Keratinocyte (primary cell): ENCODE measurements at regions not wholly inside any gene's neighbourhood (a gene's known extent, or its start where the extent isn't known, plus 50 kb on each side); places are given as distances from the start of the nearest gene placed in this dataset.

ENCODE experiments used
- DNase-seq: peaks from one replicate; pipeline ENCODE4 v3.0.0-alpha.2; 2011; ENCODE audit warnings: low read depth, missing footprints, low spot score
- FAIRE-seq: peaks from 2 replicates; lab custom pipeline; 2011; peaks lifted over from hg19 to GRCh38; lab: Jason Lieb, UNC
- H2AFZ ChIP-seq: 2 replicates; pipeline ENCODE4 v1.6.0; 2012; ENCODE audit warnings: low read length, control low read depth, inconsistent platforms; ENCODE audit not compliant: control insufficient read depth
- H3K27ac ChIP-seq: 2 replicates; pipeline ENCODE4 v1.5.1; 2011; ENCODE audit warnings: low read length; ENCODE audit not compliant: control insufficient read depth, insufficient read depth
- H3K27me3 ChIP-seq: 3 replicates; pipeline ENCODE4 v1.6.0; 2011; ENCODE audit warnings: low read length; ENCODE audit not compliant: control insufficient read depth, insufficient read depth; ENCODE audit errors: extremely low read depth
- H3K36me3 ChIP-seq, 2 experiments: 2 replicates in 1 of 2; 3 replicates in 1 of 2; pipeline ENCODE4 v1.5.1; 2011; ENCODE audit warnings: low read length in 2 of 2, mild to moderate bottlenecking in 1 of 2; ENCODE audit not compliant: control insufficient read depth in 2 of 2, insufficient read depth in 2 of 2; ENCODE audit errors: extremely low read depth in 1 of 2
- H3K4me1 ChIP-seq: 3 replicates; pipeline ENCODE4 v1.5.1; 2011; ENCODE audit warnings: low read length; ENCODE audit not compliant: control insufficient read depth, insufficient read depth; ENCODE audit errors: extremely low read depth
- H3K4me2 ChIP-seq: 3 replicates; pipeline ENCODE4 v1.6.0; 2011; ENCODE audit warnings: low read depth, low read length; ENCODE audit not compliant: control insufficient read depth, insufficient read depth; ENCODE audit errors: extremely low read depth
- H3K4me3 ChIP-seq, 3 experiments: fragments of 200-600 bp in 1 of 3; sonication (generic) in 1 of 3; 2 replicates in 2 of 3; 3 replicates in 1 of 3; pipeline ENCODE4 v1.5.1; 2011 to 2016; ENCODE audit warnings: low read length in 3 of 3, mild to moderate bottlenecking in 3 of 3, control low read depth in 2 of 3, inconsistent platforms in 1 of 3, low read depth in 1 of 3, mixed read lengths in 1 of 3, mixed run types in 1 of 3, moderate library complexity in 1 of 3; ENCODE audit not compliant: control insufficient read depth in 2 of 3, insufficient read depth in 2 of 3; ENCODE audit errors: extremely low read depth in 1 of 3
- H3K79me2 ChIP-seq: 2 replicates; pipeline ENCODE4 v1.6.0; 2012; ENCODE audit warnings: low read length; ENCODE audit not compliant: control insufficient read depth, insufficient read depth
- H3K9ac ChIP-seq: 3 replicates; pipeline ENCODE4 v1.6.0; 2011; ENCODE audit warnings: low read length; ENCODE audit not compliant: control insufficient read depth, insufficient read depth; ENCODE audit errors: extremely low read depth
- H3K9me1 ChIP-seq: 3 replicates; pipeline ENCODE4 v1.6.0; 2011; ENCODE audit warnings: low read length; ENCODE audit not compliant: control insufficient read depth, insufficient read depth; ENCODE audit errors: extremely low read depth
- H3K9me3 ChIP-seq: 2 replicates; pipeline ENCODE4 v1.5.1; 2012; ENCODE audit warnings: low read depth, low read length; ENCODE audit not compliant: control insufficient read depth
- H4K20me1 ChIP-seq: 3 replicates; pipeline ENCODE4 v1.6.0; 2011; ENCODE audit warnings: low read length; ENCODE audit not compliant: control insufficient read depth, insufficient read depth; ENCODE audit errors: extremely low read depth
- EZH2 ChIP-seq: IDR thresholded peaks from one replicate; pipeline ENCODE4 v1.6.1; 2012; ENCODE audit warnings: inconsistent platforms, mild to moderate bottlenecking, low read length, moderate library complexity
- dilution Hi-C: fragments of 300-500 bp; cut with MboI; formaldehyde crosslinking; loops from one replicate; pipeline ENCODE4 v1.7.0; 2020; ENCODE audit warnings: low sequenced_read_pairs; ENCODE audit not compliant: extremely low pct_ligation_motif_present
- TF ChIP-seq, protein P1 (sequence below), 3 experiments: IDR thresholded peaks in 1 of 3; conservative IDR thresholded peaks in 1 of 3; optimal IDR thresholded peaks in 1 of 3; 2 replicates in 2 of 3; 3 replicates in 1 of 3; pipeline versions ENCODE3 to v1.5.1; 2011; ENCODE audit warnings: low read length in 3 of 3, mild to moderate bottlenecking in 3 of 3, moderate library complexity in 2 of 3, control low read depth in 1 of 3, inconsistent platforms in 1 of 3; ENCODE audit not compliant: insufficient read depth in 2 of 3; ENCODE audit errors: extremely low read depth in 1 of 3

DNA sequence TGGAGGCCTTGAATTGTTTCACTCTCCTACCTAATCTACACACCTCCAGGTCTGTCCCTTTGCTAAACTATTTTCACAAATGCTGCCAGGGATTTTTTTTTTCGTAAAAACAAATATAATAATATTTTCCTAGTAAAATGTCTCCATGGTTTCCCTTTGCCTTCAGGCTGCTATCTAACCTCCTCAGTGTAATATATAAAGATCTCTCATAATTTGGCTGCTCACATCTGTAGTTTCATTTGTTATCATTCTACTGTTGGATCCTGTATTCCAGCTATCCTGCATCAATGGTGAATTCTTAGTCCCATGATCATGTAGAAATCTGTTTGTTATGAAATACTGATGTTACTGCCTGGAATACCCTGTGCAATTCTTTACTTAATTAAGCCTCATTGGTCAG lies 211.9 kb upstream of the CHRM2 start:
- no peak overlapping the region for H3K9ac ChIP-seq
- H3K4me3 ChIP-seq = no peak overlapping the region
- H3K36me3 ChIP-seq = no peaks in the 10 kb centered on the region
- dilution Hi-C loops = no loop called here
- H3K27me3 ChIP-seq = no peaks in the 10 kb centered on the region
- no peaks in the 10 kb centered on the region for H4K20me1 ChIP-seq
- H2AFZ ChIP-seq = no peak overlapping the region
- no peaks in the 10 kb centered on the region for H3K9me1 ChIP-seq
- FAIRE-seq (no peak), DNase-seq (no peak)
- no peak overlapping the region for H3K27ac ChIP-seq
- H3K4me2 ChIP-seq = no peak overlapping the region
- H3K4me1 ChIP-seq = no peaks in the 10 kb centered on the region
- TF ChIP-seq, protein P1, sequence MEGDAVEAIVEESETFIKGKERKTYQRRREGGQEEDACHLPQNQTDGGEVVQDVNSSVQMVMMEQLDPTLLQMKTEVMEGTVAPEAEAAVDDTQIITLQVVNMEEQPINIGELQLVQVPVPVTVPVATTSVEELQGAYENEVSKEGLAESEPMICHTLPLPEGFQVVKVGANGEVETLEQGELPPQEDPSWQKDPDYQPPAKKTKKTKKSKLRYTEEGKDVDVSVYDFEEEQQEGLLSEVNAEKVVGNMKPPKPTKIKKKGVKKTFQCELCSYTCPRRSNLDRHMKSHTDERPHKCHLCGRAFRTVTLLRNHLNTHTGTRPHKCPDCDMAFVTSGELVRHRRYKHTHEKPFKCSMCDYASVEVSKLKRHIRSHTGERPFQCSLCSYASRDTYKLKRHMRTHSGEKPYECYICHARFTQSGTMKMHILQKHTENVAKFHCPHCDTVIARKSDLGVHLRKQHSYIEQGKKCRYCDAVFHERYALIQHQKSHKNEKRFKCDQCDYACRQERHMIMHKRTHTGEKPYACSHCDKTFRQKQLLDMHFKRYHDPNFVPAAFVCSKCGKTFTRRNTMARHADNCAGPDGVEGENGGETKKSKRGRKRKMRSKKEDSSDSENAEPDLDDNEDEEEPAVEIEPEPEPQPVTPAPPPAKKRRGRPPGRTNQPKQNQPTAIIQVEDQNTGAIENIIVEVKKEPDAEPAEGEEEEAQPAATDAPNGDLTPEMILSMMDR (optimal IDR thresholded peaks at IDR 0.05 in 1 of 3, IDR thresholded peaks at IDR 0.05 in 1 of 3, conservative IDR thresholded peaks at IDR 0.05 in 1 of 3; ENCODE audit: extremely low read depth in 1 of 3, insufficient read depth in 2 of 3, low read length in 3 of 3) = no peak
- no peak for TF ChIP-seq EZH2
- H3K9me3 ChIP-seq = no peaks in the 10 kb centered on the region
- no peaks in the 10 kb centered on the region for H3K79me2 ChIP-seq

DNA sequence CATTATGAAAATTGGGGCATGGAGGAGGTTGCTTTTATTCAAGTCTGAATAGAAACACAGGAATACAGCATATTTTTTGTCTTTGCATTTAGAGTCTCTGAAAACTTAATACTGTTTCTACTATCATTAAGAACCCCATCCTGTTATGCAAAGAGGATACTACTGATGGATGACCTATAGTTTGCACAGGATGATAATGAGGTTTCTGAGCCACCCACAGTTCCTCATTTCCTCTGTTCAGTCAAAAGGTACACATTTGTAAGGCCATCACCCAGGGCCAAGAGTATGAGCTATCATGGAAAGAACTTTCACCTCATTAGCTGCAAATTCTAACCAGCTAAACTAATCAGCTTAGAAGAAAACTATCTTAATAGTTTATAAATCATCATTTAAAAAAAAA lies 213.0 kb upstream of the CHRM2 start:
- TF ChIP-seq, protein P1 (optimal IDR thresholded peaks at IDR 0.05 in 1 of 3, IDR thresholded peaks at IDR 0.05 in 1 of 3, conservative IDR thresholded peaks at IDR 0.05 in 1 of 3; ENCODE audit: extremely low read depth in 1 of 3, insufficient read depth in 2 of 3, low read length in 3 of 3) = no peak
- TF ChIP-seq EZH2 = no peak
- no peaks in the 10 kb centered on the region for H3K36me3 ChIP-seq
- no peaks in the 10 kb centered on the region for H3K4me1 ChIP-seq
- no peak overlapping the region for H3K9ac ChIP-seq
- no peaks in the 10 kb centered on the region for H4K20me1 ChIP-seq
- no peaks in the 10 kb centered on the region for H3K79me2 ChIP-seq
- H3K27ac ChIP-seq = no peak overlapping the region
- no peak overlapping the region for H2AFZ ChIP-seq
- H3K27me3 ChIP-seq = no peaks in the 10 kb centered on the region
- no peaks in the 10 kb centered on the region for H3K9me3 ChIP-seq
- FAIRE-seq (no peak), DNase-seq (no peak)
- dilution Hi-C loops = no loop called here
- H3K9me1 ChIP-seq = no peaks in the 10 kb centered on the region
- H3K4me3 ChIP-seq = no peak overlapping the region
- no peak overlapping the region for H3K4me2 ChIP-seq
